BE2C (cell line): ENCODE measurements at regions not wholly inside any gene's neighbourhood (a gene's known extent, or its start where the extent isn't known, plus 50 kb on each side); places are given as distances from the start of the nearest gene placed in this dataset.

Experiments used
- DNase-seq: peaks from one replicate; pipeline ENCODE4 v3.0.0-alpha.2; 2020
- H3K27me3 ChIP-seq: fragments of 250-450 bp; sonication (Bioruptor Pico); 2 replicates; pipeline ENCODE4 v1.5.1; 2020; ENCODE audit warnings: mild to moderate bottlenecking
- H3K36me3 ChIP-seq: fragments of 250-450 bp; sonication (Bioruptor Pico); 2 replicates; pipeline ENCODE4 v1.5.1; 2020; ENCODE audit warnings: mild to moderate bottlenecking
- H3K4me1 ChIP-seq: fragments of 250-450 bp; sonication (Bioruptor Pico); 2 replicates; pipeline ENCODE4 v1.5.1; 2020
- H3K4me3 ChIP-seq: 2 replicates; pipeline ENCODE4 v1.5.1; 2011; ENCODE audit warnings: low read depth, low read length
- H3K9me3 ChIP-seq: fragments of 250-450 bp; sonication (Bioruptor Pico); 2 replicates; pipeline ENCODE4 v1.5.1; 2020
- CTCF ChIP-seq: IDR thresholded peaks from 2 replicates; pipeline ENCODE4 v1.5.1; 2012; ENCODE audit warnings: mild to moderate bottlenecking, low read depth, low read length

- no peaks in the 10 kb centered on the region for H3K9me3 ChIP-seq
- TF ChIP-seq CTCF = no peak
- no peak for DNase-seq
- no peaks in the 10 kb centered on the region for H3K4me1 ChIP-seq
- H3K27me3 ChIP-seq = no peaks in the 10 kb centered on the region
- H3K36me3 ChIP-seq = no peaks in the 10 kb centered on the region
- H3K4me3 ChIP-seq = no peak overlapping the region
These were observed 556.4 kb upstream of the CTNND2 start for GRCh38 chr5:12460493-12461261.

GRCh38 chr5:12459326-12459725 is 555.1 kb upstream of the CTNND2 start:
- no peak overlapping the region for H3K4me3 ChIP-seq
- no peak for DNase-seq
- no peaks in the 10 kb centered on the region for H3K36me3 ChIP-seq
- H3K27me3 ChIP-seq = no peaks in the 10 kb centered on the region
- no peaks in the 10 kb centered on the region for H3K4me1 ChIP-seq
- H3K9me3 ChIP-seq = no peaks in the 10 kb centered on the region
- TF ChIP-seq CTCF = no peak

DNA sequence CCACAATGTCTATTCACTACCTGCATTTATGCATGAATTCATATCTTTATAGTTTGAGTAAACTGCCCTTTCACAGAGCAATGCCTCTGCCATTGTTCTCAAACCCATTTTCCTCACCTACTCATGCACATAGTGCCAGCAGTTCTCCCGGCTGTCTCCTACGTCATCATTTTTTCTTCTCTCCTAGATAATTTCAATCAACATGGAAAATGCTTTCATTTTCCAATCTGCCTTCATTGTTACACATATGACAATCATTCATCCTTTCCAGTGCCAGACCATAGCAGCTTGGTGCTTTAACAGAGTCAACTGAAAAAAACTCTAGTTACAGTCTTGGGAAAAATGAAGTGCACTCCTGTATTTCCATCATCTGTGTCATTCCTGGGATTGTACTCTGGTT is 514.8 kb upstream of the CTNND2 start:
- no peaks in the 10 kb centered on the region for H3K9me3 ChIP-seq
- H3K36me3 ChIP-seq = no peaks in the 10 kb centered on the region
- no peak for DNase-seq
- no peak for TF ChIP-seq CTCF
- H3K4me3 ChIP-seq = no peak overlapping the region
- H3K27me3 ChIP-seq = no peaks in the 10 kb centered on the region
- no peaks in the 10 kb centered on the region for H3K4me1 ChIP-seq

GRCh38 chr5:12413585-12413984 is 509.3 kb upstream of the CTNND2 start:
- TF ChIP-seq CTCF = no peak

GRCh38 chr5:12413075-12413474 is 508.8 kb upstream of the CTNND2 start:
- Histone ChIP-seq H3K4me1 (no peaks in the 10 kb centered on the region), H3K4me3 (no peak overlapping the region), H3K9me3 (no peaks in the 10 kb centered on the region), H3K27me3 (no peaks in the 10 kb centered on the region), H3K36me3 (no peaks in the 10 kb centered on the region)
- TF ChIP-seq CTCF = no peak
- DNase-seq = no peak

More at GRCh38 chr5:12413585-12413984, 509.3 kb upstream of the CTNND2 start:
- no peaks in the 10 kb centered on the region for H3K27me3 ChIP-seq
- H3K4me3 ChIP-seq = no peak overlapping the region
- DNase-seq = no peak
- no peaks in the 10 kb centered on the region for H3K36me3 ChIP-seq
- no peaks in the 10 kb centered on the region for H3K4me1 ChIP-seq
- H3K9me3 ChIP-seq = no peaks in the 10 kb centered on the region

- no peaks in the 10 kb centered on the region for H3K9me3 ChIP-seq
These were observed 495.6 kb upstream of the CTNND2 start for GRCh38 chr5:12399868-12400267.

More at GRCh38 chr5:12399868-12400267, 495.6 kb upstream of the CTNND2 start:
- TF ChIP-seq CTCF = no peak
- Histone ChIP-seq H3K27me3 (no peaks in the 10 kb centered on the region), H3K4me1 (no peaks in the 10 kb centered on the region), H3K4me3 (no peak overlapping the region), H3K36me3 (no peaks in the 10 kb centered on the region)
- no peak for DNase-seq
